GM23248 (cell line): ENCODE measurements at regions not wholly inside any gene's neighbourhood (a gene's known extent, or its start where the extent isn't known, plus 50 kb on each side); places are given as distances from the start of the nearest gene placed in this dataset.

Experiments used
- DNase-seq: peaks from one replicate; pipeline ENCODE4 v3.0.0-alpha.2; 2015
- H2AFZ ChIP-seq: fragments of 200-600 bp; sonication (generic); 2 replicates; pipeline ENCODE4 v1.6.1; 2016; ENCODE audit warnings: antibody characterized with exemption
- H3F3A ChIP-seq: fragments of 200-600 bp; sonication (generic); 2 replicates; pipeline ENCODE4 v1.6.1; 2016; ENCODE audit warnings: mild to moderate bottlenecking, antibody characterized with exemption, mixed run types; ENCODE audit not compliant: insufficient read depth
- H3K27ac ChIP-seq: fragments of 200-600 bp; sonication (generic); 2 replicates; pipeline ENCODE4 v1.5.1; 2016; ENCODE audit warnings: mild to moderate bottlenecking
- H3K27me3 ChIP-seq: fragments of 200-600 bp; sonication (generic); replicated peaks from 2 replicates; pipeline ENCODE4 v1.6.1; 2016; ENCODE audit warnings: mild to moderate bottlenecking; ENCODE audit not compliant: insufficient read depth
- H3K36me3 ChIP-seq: fragments of 200-600 bp; sonication (generic); 2 replicates; pipeline ENCODE4 v1.6.1; 2016; ENCODE audit warnings: low read depth, mild to moderate bottlenecking
- H3K4me1 ChIP-seq: fragments of 200-600 bp; sonication (generic); 2 replicates; pipeline ENCODE4 v1.6.1; 2016; ENCODE audit warnings: mild to moderate bottlenecking; ENCODE audit not compliant: insufficient read depth
- H3K4me2 ChIP-seq: fragments of 200-600 bp; sonication (generic); one replicate; pipeline ENCODE4 v1.6.1; 2016; ENCODE audit warnings: mild to moderate bottlenecking; ENCODE audit not compliant: unreplicated experiment
- H3K4me3 ChIP-seq: fragments of 200-600 bp; sonication (generic); 2 replicates; pipeline ENCODE4 v1.5.1; 2016; ENCODE audit warnings: mild to moderate bottlenecking
- H3K79me2 ChIP-seq: fragments of 200-600 bp; sonication (generic); 2 replicates; pipeline ENCODE4 v1.6.1; 2016; ENCODE audit warnings: mild to moderate bottlenecking; ENCODE audit not compliant: insufficient read depth
- H3K9ac ChIP-seq: fragments of 200-600 bp; sonication (generic); 2 replicates; pipeline ENCODE4 v1.6.1; 2016; ENCODE audit warnings: mild to moderate bottlenecking
- H3K9me2 ChIP-seq: fragments of 200-600 bp; sonication (generic); 2 replicates; pipeline ENCODE4 v1.6.1; 2016; ENCODE audit warnings: mixed run types, mild to moderate bottlenecking, moderate library complexity; ENCODE audit not compliant: insufficient read depth
- H3K9me3 ChIP-seq: fragments of 200-600 bp; sonication (generic); one replicate; pipeline ENCODE4 v1.6.1; 2017; ENCODE audit warnings: low read depth
- H4K20me1 ChIP-seq: fragments of 200-600 bp; sonication (generic); 2 replicates; pipeline ENCODE4 v1.6.0; 2016; ENCODE audit not compliant: insufficient read depth
- EZH2 ChIP-seq: fragments of 200-600 bp; sonication (generic); IDR thresholded peaks from 2 replicates; pipeline ENCODE4 v1.6.1; 2018; ENCODE audit warnings: antibody characterized with exemption, mild to moderate bottlenecking; ENCODE audit not compliant: insufficient read depth, poor library complexity, severe bottlenecking
- EZH2phosphoT487 ChIP-seq: fragments of 200-600 bp; sonication (generic); IDR thresholded peaks from 2 replicates; pipeline ENCODE4 v1.6.1; 2018; ENCODE audit warnings: antibody characterized with exemption, moderate library complexity, mild to moderate bottlenecking, low read depth; ENCODE audit not compliant: insufficient read depth
- WGBS, 2 experiments: methylation state at CpG; one replicate each; pipeline ENCODE4 v1.1.6; 2015 to 2017; ENCODE audit warnings: low lambda C conversion rate in 2 of 2, low coverage in 1 of 2; ENCODE audit errors: missing lambda C conversion rate in 2 of 2; 5-methylcytosine and 5-hydroxymethylcytosine counted together
- in situ Hi-C: fragments of 300-500 bp; cut with MboI; formaldehyde crosslinking; loops from 2 replicates; pipeline ENCODE4 v1.15.0; 2020

GRCh38 chr7:111676167-111676566, 113.9 kb upstream of the IMMP2L start:
- Histone ChIP-seq H3K4me3 (no peak overlapping the region), H3K9me3 (no peaks in the 10 kb centered on the region), H3K27ac (no peak overlapping the region), H2AFZ (no peak overlapping the region), H3K4me2 (no peak overlapping the region), H3K9me2 (no peaks in the 10 kb centered on the region), H3F3A (no peaks in the 10 kb centered on the region), H3K9ac (no peak overlapping the region), H4K20me1 (no peaks in the 10 kb centered on the region), H3K4me1 (no peaks in the 10 kb centered on the region), H3K36me3 (no peaks in the 10 kb centered on the region), H3K27me3 (no peaks in the 10 kb centered on the region), H3K79me2 (no peaks in the 10 kb centered on the region)
- in situ Hi-C loops = no loop called here
- TF ChIP-seq EZH2phosphoT487 (no peak), EZH2 (no peak)
- DNase-seq = no peak

DNA sequence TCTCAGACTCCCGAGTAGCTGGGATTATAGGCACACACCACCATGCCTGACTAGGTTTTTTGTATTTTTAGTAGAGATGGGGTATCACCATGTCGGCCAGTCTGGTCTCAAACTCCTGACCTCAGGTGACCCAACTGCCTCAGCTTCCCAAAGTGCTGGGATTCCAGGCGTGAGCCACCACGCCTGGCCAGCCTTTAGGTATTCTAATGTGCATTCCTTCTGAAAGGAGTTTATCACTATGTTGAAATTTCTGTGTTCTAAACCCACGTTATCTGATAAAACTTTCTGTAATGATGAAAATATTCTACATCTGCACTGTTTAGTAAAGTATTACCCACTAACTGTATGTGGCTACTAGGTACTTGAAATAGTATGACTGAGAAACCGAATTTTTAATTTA, 110.6 kb upstream of the IMMP2L start:
- Histone ChIP-seq H3K9me3 (no peaks in the 10 kb centered on the region), H2AFZ (no peak overlapping the region), H3K27me3 (no peaks in the 10 kb centered on the region), H3K9ac (no peak overlapping the region), H3K4me3 (no peak overlapping the region), H3K36me3 (no peaks in the 10 kb centered on the region), H3F3A (no peaks in the 10 kb centered on the region), H3K4me2 (no peak overlapping the region), H4K20me1 (no peaks in the 10 kb centered on the region; the same call in 1 of the 2 replicates), H3K27ac (no peak overlapping the region), H3K4me1 (no peaks in the 10 kb centered on the region), H3K9me2 (no peaks in the 10 kb centered on the region), H3K79me2 (no peaks in the 10 kb centered on the region)
- in situ Hi-C loops = no loop called here
- no peak for DNase-seq
- TF ChIP-seq EZH2 (no peak), EZH2phosphoT487 (no peak)
- WGBS, 2 experiments = 41 to 43% methylated on average over 6 of the region's 6 CpGs

DNA sequence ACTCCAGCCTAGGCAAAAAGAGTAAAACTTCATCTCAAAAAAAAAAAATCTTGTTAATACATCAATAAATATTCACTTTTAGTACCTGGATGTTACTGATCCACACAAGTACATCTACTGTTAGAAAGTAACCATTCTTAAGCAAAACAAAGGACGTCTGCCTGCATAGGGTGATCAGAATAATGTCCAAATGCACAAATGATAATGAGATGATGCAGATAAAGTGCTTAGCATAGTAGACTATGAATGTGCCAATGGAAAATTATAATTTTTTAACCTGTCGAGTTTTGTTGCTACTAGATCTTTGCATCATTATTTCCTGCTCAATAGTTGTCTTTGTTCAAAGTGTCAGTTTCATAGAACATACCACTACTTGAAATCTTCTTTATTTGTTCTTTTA, 109.6 kb upstream of the IMMP2L start:
- no peaks in the 10 kb centered on the region for H3K27me3 ChIP-seq
- no peak overlapping the region for H3K4me2 ChIP-seq
- no peaks in the 10 kb centered on the region for H3K9me2 ChIP-seq
- no peaks in the 10 kb centered on the region for H3F3A ChIP-seq
- H3K9me3 ChIP-seq = no peaks in the 10 kb centered on the region
- no peaks in the 10 kb centered on the region for H3K79me2 ChIP-seq
- no peak overlapping the region for H2AFZ ChIP-seq
- TF ChIP-seq EZH2 (no peak), EZH2phosphoT487 (no peak)
- H3K36me3 ChIP-seq = no peaks in the 10 kb centered on the region
- no peak overlapping the region for H3K27ac ChIP-seq
- in situ Hi-C loops = no loop called here
- H3K4me1 ChIP-seq = no peaks in the 10 kb centered on the region
- H3K9ac ChIP-seq = no peak overlapping the region
- no peak overlapping the region for H3K4me3 ChIP-seq
- H4K20me1 ChIP-seq = no peaks in the 10 kb centered on the region; the same call in 1 of the 2 replicates
- whole genome bisulfite sequencing, 2 experiments = 37 to 39% methylated on average over 2 of the region's 2 CpGs
- no peak for DNase-seq

DNA sequence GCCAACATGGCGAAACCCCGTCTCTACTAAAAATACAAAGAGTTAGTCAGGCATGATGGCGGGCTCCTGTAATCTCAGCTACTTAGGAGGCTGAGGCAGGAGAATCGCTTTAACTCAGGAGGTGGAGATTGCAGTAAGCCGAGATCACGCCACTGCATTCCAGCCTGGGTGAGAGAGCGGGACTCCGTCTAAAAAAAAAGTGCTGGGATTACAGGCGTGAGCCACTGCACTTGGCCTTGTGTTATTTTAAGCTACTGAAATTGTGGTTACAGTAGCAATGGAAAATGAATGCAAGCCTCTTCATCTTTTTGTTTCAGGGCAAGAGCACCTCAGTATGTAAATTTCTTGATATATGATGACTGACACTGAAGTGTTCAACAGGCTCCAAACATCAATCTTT, 106.4 kb upstream of the IMMP2L start:
- Histone ChIP-seq H3K9ac (no peak overlapping the region), H3K4me2 (no peak overlapping the region), H3F3A (no peaks in the 10 kb centered on the region), H3K9me3 (no peaks in the 10 kb centered on the region), H3K27me3 (no peaks in the 10 kb centered on the region), H4K20me1 (no peaks in the 10 kb centered on the region; the same call in 1 of the 2 replicates), H3K4me3 (no peak overlapping the region), H3K9me2 (no peaks in the 10 kb centered on the region), H2AFZ (no peak overlapping the region), H3K27ac (no peak overlapping the region), H3K79me2 (no peaks in the 10 kb centered on the region), H3K4me1 (no peaks in the 10 kb centered on the region), H3K36me3 (no peaks in the 10 kb centered on the region)
- DNase-seq = no peak
- TF ChIP-seq EZH2phosphoT487 = no peak
- TF ChIP-seq EZH2 = no peak
- 72 to 77% methylated on average over 9 of the region's 9 CpGs for WGBS, 2 experiments
- in situ Hi-C loops = no loop called here

GRCh38 chr7:111667488-111667887, 105.2 kb upstream of the IMMP2L start:
- Histone ChIP-seq H3K9ac (no peak overlapping the region), H3K27me3 (no peaks in the 10 kb centered on the region), H4K20me1 (no peaks in the 10 kb centered on the region; the same call in 1 of the 2 replicates), H3K79me2 (no peaks in the 10 kb centered on the region), H3K4me3 (no peak overlapping the region), H2AFZ (no peak overlapping the region), H3K9me3 (no peaks in the 10 kb centered on the region), H3K4me2 (no peak overlapping the region), H3K4me1 (no peaks in the 10 kb centered on the region), H3K36me3 (no peaks in the 10 kb centered on the region), H3F3A (no peaks in the 10 kb centered on the region), H3K9me2 (no peaks in the 10 kb centered on the region), H3K27ac (no peak overlapping the region)
- in situ Hi-C loops = no loop called here
- no peak for TF ChIP-seq EZH2
- TF ChIP-seq EZH2phosphoT487 = no peak
- 41 to 63% methylated on average over 1 of the region's 1 CpG for WGBS, 2 experiments
- no peak for DNase-seq
